ENCODE measurements at regions not wholly inside any gene's neighbourhood (a gene's known extent, or its start where the extent isn't known, plus 50 kb on each side); places are given as distances from the start of the nearest gene placed in this dataset.

GRCh38 chr12:105622846-105623736 is 292.6 kb downstream of the C12orf75 start:
- peaks cover 0 to 2% of the 10 kb centered on the region in 2 experiments for H3K27me3 ChIP-seq (ENCODE audit: control insufficient read depth in 1 of 2, insufficient read depth in 2 of 2, low read length in 2 of 2)
- H3K4me1 ChIP-seq (ENCODE audit: insufficient read depth, low read length), result no peaks in the 10 kb centered on the region
- no peak for TF ChIP-seq CTCF (IDR thresholded peaks at IDR 0.05)
- intact Hi-C loops (cut with DNase I, micrococcal nuclease), result no loop called here
- no peaks in the 10 kb centered on the region for H3K36me3 Mint-ChIP-seq (ENCODE audit: low read depth)
- no peak overlapping the region for H3K4me3 Mint-ChIP-seq
- peaks cover 2% of the 10 kb centered on the region for H3K9me3 Mint-ChIP-seq
- ChIA-PET POLR2A (no interaction called here), CTCF (no interaction called here)
- no peak for DNase-seq
- no peak overlapping the region for H3K27ac Mint-ChIP-seq
- no peaks in the 10 kb centered on the region for H3K4me1 Mint-ChIP-seq (ENCODE audit: low read depth)
- H3K27ac ChIP-seq (ENCODE audit: low read depth in 1 of 2, low read length in 2 of 2), result no peak overlapping the region
- no peak overlapping the region for H3K4me3 ChIP-seq (ENCODE audit: low read length)
- H3K27me3 Mint-ChIP-seq, result peaks cover 9% of the 10 kb centered on the region
- no peak for ATAC-seq (ENCODE audit: poor library complexity)
- no peaks in the 10 kb centered on the region for H3K9me3 ChIP-seq (ENCODE audit: control insufficient read depth in 1 of 2, insufficient read depth in 1 of 2, low read length in 2 of 2)
- no peaks in the 10 kb centered on the region for H3K36me3 ChIP-seq (ENCODE audit: insufficient read depth, low read length)

GRCh38 chr12:105626653-105627052 is 296.2 kb downstream of the C12orf75 start:
- H3K4me1 ChIP-seq (ENCODE audit: insufficient read depth, low read length), result no peaks in the 10 kb centered on the region
- no peaks in the 10 kb centered on the region for H3K36me3 Mint-ChIP-seq (ENCODE audit: low read depth)
- ChIA-PET POLR2A (no interaction called here), CTCF (interaction anchor here (1.3 kb wide), 1 partner anchor 13 kb away, joined by 3 read pairs; no protein-coding TSS in a partner anchor)
- no peak for ATAC-seq (ENCODE audit: poor library complexity)
- H3K4me3 ChIP-seq (ENCODE audit: low read length), result no peak overlapping the region
- intact Hi-C loops (cut with DNase I, micrococcal nuclease), result no loop called here
- no peak overlapping the region for H3K4me3 Mint-ChIP-seq
- H3K9me3 Mint-ChIP-seq, result peaks cover 2% of the 10 kb centered on the region
- H3K36me3 ChIP-seq (ENCODE audit: insufficient read depth, low read length), result no peaks in the 10 kb centered on the region
- peaks cover 9% of the 10 kb centered on the region for H3K27me3 Mint-ChIP-seq
- H3K27ac ChIP-seq (ENCODE audit: low read depth in 1 of 2, low read length in 2 of 2), result no peak overlapping the region
- no peak for DNase-seq
- H3K4me1 Mint-ChIP-seq (ENCODE audit: low read depth), result no peaks in the 10 kb centered on the region
- H3K27me3 ChIP-seq (ENCODE audit: control insufficient read depth in 1 of 2, insufficient read depth in 2 of 2, low read length in 2 of 2), result no peaks in the 10 kb centered on the region
- TF ChIP-seq CTCF (IDR thresholded peaks at IDR 0.05), result no peak
- no peak overlapping the region for H3K27ac Mint-ChIP-seq
- H3K9me3 ChIP-seq (ENCODE audit: control insufficient read depth in 1 of 2, insufficient read depth in 1 of 2, low read length in 2 of 2), result no peaks in the 10 kb centered on the region

- Mint-ChIP-seq H3K27me3 (no peaks in the 10 kb centered on the region), H3K4me1 (ENCODE audit: low read depth) (no peaks in the 10 kb centered on the region), H3K9me3 (peaks cover 8% of the 10 kb centered on the region), H3K36me3 (ENCODE audit: low read depth) (no peaks in the 10 kb centered on the region), H3K27ac (no peak overlapping the region), H3K4me3 (no peak overlapping the region)
- H3K4me1 ChIP-seq (ENCODE audit: insufficient read depth, low read length), result no peaks in the 10 kb centered on the region
- no peaks in the 10 kb centered on the region for H3K9me3 ChIP-seq (ENCODE audit: control insufficient read depth in 1 of 2, insufficient read depth in 1 of 2, low read length in 2 of 2)
- intact Hi-C loops (cut with DNase I, micrococcal nuclease), result no loop called here
- ATAC-seq (ENCODE audit: poor library complexity) (no peak), DNase-seq (no peak)
- H3K27ac ChIP-seq (ENCODE audit: low read depth in 1 of 2, low read length in 2 of 2), result no peak overlapping the region
- no peak overlapping the region for H3K4me3 ChIP-seq (ENCODE audit: low read length)
- CTCF ChIA-PET, result no interaction called here
- TF ChIP-seq CTCF (IDR thresholded peaks at IDR 0.05), result no peak
- POLR2A ChIA-PET, result no interaction called here
- H3K27me3 ChIP-seq (ENCODE audit: control insufficient read depth in 1 of 2, insufficient read depth in 2 of 2, low read length in 2 of 2), result no peaks in the 10 kb centered on the region
- no peaks in the 10 kb centered on the region for H3K36me3 ChIP-seq (ENCODE audit: insufficient read depth, low read length)
Measured at GRCh38 chr12:105637470-105637869, 307.0 kb downstream of the C12orf75 start.

Data from CD4-positive, alpha-beta T cell (primary cell).